ENCODE measurements at regions not wholly inside any gene's neighbourhood (a gene's known extent, or its start where the extent isn't known, plus 50 kb on each side); places are given as distances from the start of the nearest gene placed in this dataset.

DNA sequence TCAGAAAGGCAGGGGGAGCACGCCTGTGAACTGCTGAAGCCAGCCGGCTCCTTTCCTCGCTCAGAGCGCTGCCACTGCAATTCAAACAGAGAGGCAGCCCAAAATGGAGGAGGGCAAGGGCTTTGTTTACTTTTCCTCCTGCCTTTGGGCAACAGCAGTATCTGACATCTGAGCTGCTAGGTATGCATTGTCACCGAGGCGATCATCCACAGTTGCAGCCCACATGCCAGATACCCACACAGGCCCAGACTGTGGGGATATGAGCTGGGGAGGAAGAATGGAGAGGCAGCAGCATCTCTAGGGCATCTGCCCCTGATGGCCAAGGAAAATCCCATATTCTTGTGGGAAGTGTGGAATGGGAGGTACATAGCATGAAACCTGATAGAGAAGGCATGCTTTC, 357.1 kb downstream of the BARHL2 start:
- Histone ChIP-seq H3K79me1 (ENCODE audit: insufficient read depth, low read depth, low read length, poor library complexity, severe bottlenecking) (no peaks in the 10 kb centered on the region), H3K23ac (ENCODE audit: insufficient read length, low read depth, low read length) (no peak overlapping the region), H2BK12ac (ENCODE audit: insufficient read length, low read depth, low read length) (no peak overlapping the region), H2AFZ (ENCODE audit: low read length) (no peak overlapping the region), H2BK15ac (ENCODE audit: low read depth, low read length) (no peak overlapping the region), H3K9me3 (ENCODE audit: control insufficient read depth, low read depth, low read length) (no peaks in the 10 kb centered on the region), H2BK120ac (ENCODE audit: low read depth, low read length, poor library complexity, severe bottlenecking) (no peak overlapping the region), H3K18ac (ENCODE audit: insufficient read length, low read depth, low read length) (no peak overlapping the region), H3K14ac (ENCODE audit: insufficient read depth, low read length) (no peak overlapping the region), H2BK20ac (ENCODE audit: low read depth, low read length, poor library complexity, severe bottlenecking) (no peak overlapping the region), H3K23me2 (ENCODE audit: insufficient read length, low read depth, low read length, poor library complexity, severe bottlenecking) (no peaks in the 10 kb centered on the region), H4K5ac (ENCODE audit: insufficient read length, low read depth, low read length) (no peak overlapping the region), H3K27ac (ENCODE audit: insufficient read length, low read depth, low read length) (no peak overlapping the region), H3K4ac (ENCODE audit: low read depth, low read length) (no peak overlapping the region), H3K9ac (ENCODE audit: extremely low read depth, insufficient read length, low read length) (no peak overlapping the region), H4K8ac (replicated peaks; ENCODE audit: insufficient read length, low read depth, low read length) (no peak overlapping the region), H3T11ph (ENCODE audit: low read length) (no peak overlapping the region), H4K20me1 (ENCODE audit: control insufficient read depth, insufficient read depth, insufficient read length) (no peaks in the 10 kb centered on the region), H2BK5ac (ENCODE audit: insufficient read length, low read length) (no peak overlapping the region), H3K27me3 (ENCODE audit: insufficient read depth, low read length) (no peaks in the 10 kb centered on the region), H3K56ac (ENCODE audit: insufficient read length, low read depth, low read length) (no peak overlapping the region), H3K4me1 (ENCODE audit: insufficient read depth, low read length) (no peaks in the 10 kb centered on the region), H3K4me2 (ENCODE audit: insufficient read depth, insufficient read length, low read length) (no peak overlapping the region), H4K91ac (ENCODE audit: insufficient read length, low read depth, low read length) (no peak overlapping the region), H3K79me2 (ENCODE audit: insufficient read depth, low read length) (no peaks in the 10 kb centered on the region), H2AK5ac (ENCODE audit: insufficient read length, low read length) (no peak overlapping the region)
- H3K27me3 Mint-ChIP-seq (ENCODE audit: low read depth): peaks cover 2% of the 10 kb centered on the region
- peak overlapping the region in 1 of 3 experiments; percentile 42; a peak in 1 of 7 replicates for H3K27ac Mint-ChIP-seq
- DNase-seq: no peak
- no peak overlapping the region for H3K4me3 Mint-ChIP-seq
- no peaks in the 10 kb centered on the region for H3K9me3 Mint-ChIP-seq
- TF ChIP-seq, protein P1, sequence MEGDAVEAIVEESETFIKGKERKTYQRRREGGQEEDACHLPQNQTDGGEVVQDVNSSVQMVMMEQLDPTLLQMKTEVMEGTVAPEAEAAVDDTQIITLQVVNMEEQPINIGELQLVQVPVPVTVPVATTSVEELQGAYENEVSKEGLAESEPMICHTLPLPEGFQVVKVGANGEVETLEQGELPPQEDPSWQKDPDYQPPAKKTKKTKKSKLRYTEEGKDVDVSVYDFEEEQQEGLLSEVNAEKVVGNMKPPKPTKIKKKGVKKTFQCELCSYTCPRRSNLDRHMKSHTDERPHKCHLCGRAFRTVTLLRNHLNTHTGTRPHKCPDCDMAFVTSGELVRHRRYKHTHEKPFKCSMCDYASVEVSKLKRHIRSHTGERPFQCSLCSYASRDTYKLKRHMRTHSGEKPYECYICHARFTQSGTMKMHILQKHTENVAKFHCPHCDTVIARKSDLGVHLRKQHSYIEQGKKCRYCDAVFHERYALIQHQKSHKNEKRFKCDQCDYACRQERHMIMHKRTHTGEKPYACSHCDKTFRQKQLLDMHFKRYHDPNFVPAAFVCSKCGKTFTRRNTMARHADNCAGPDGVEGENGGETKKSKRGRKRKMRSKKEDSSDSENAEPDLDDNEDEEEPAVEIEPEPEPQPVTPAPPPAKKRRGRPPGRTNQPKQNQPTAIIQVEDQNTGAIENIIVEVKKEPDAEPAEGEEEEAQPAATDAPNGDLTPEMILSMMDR (conservative IDR thresholded peaks at IDR 0.05): no peak
- H3K4me1 Mint-ChIP-seq: peaks cover 3 to 8% of the 10 kb centered on the region in 2 experiments
- no CpG with 5 or more reads among the region's 6 CpGs for WGBS (ENCODE audit: extremely low coverage, insufficient read length, low lambda C conversion rate)
- no peaks in the 10 kb centered on the region for H3K36me3 Mint-ChIP-seq (ENCODE audit: insufficient read depth in 1 of 3, low read depth in 3 of 3)
